ENCODE measurements at regions not wholly inside any gene's neighbourhood (a gene's known extent, or its start where the extent isn't known, plus 50 kb on each side); places are given as distances from the start of the nearest gene placed in this dataset.

DNA sequence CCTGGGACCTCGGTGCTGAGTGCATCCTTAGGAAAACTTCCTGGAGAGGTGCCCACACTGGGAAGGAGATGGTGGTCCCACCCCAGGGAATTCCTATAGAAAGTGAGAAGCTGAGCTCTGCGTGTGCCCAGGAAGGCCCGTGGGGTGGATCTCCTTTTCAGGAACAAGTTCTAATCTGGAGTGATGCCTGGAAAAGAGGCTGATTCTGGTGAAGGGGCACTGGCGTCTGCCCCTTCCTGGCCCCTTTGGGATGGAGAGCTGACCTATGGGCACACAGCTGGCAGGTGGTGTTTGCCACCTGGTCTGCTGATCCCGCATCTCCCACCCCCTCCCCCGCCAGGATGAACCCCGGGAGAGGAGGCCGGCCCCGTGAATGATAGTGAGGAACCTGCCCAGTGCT, 142.0 kb upstream of the RTL1 start:
- H2BK20ac ChIP-seq (ENCODE audit: low read depth, low read length) = no peak overlapping the region
- no peak overlapping the region for H3K4me3 ChIP-seq (ENCODE audit: insufficient read depth, low read depth, low read length)
- H3K4me1 ChIP-seq (ENCODE audit: control insufficient read depth, insufficient read depth, low read length) = no peaks in the 10 kb centered on the region
- H3K23ac ChIP-seq (ENCODE audit: low read depth, low read length) = no peak overlapping the region
- no peak overlapping the region for H2BK120ac ChIP-seq (ENCODE audit: low read depth, low read length)
- no peak overlapping the region for H3K56ac ChIP-seq (ENCODE audit: extremely low read depth, insufficient read depth, low read length)
- H3K18ac ChIP-seq (ENCODE audit: low read depth, low read length) = no peak overlapping the region
- in situ Hi-C loops (cut with MboI; ENCODE audit: low sequenced_read_pairs) = no loop called here
- H3K9me3 ChIP-seq (ENCODE audit: control insufficient read depth, insufficient read depth, low read length) = no peaks in the 10 kb centered on the region
- CTCF ChIA-PET = no interaction called here
- H2AFZ ChIP-seq (replicated peaks; ENCODE audit: low read length, poor library complexity) = no peak overlapping the region
- H3K4ac ChIP-seq (ENCODE audit: low read depth, low read length) = no peak overlapping the region
- no peak overlapping the region for H3K9ac ChIP-seq (ENCODE audit: low read depth, low read length)
- no CpG with 5 or more reads among the region's 9 CpGs for WGBS, 2 experiments (ENCODE audit: extremely low coverage in 2 of 2, insufficient read length in 1 of 2)
- DNase-seq = no peak
- H2BK5ac ChIP-seq (ENCODE audit: low read depth, low read length, poor library complexity, severe bottlenecking) = no peak overlapping the region
- peaks cover 90% of the 10 kb centered on the region for H3K36me3 ChIP-seq (ENCODE audit: control insufficient read depth, insufficient read depth, low read length)
- no peak overlapping the region for H4K5ac ChIP-seq (ENCODE audit: low read depth, low read length)
- dilution Hi-C loops (cut with HindIII; ENCODE audit: low sequenced_read_pairs, unreplicated experiment) = no loop called here
- no peak overlapping the region for H2BK15ac ChIP-seq (ENCODE audit: low read depth, low read length)
- H4K8ac ChIP-seq (ENCODE audit: low read depth in 2 of 2, low read length in 2 of 2) = no peak overlapping the region
- peaks cover 30% of the 10 kb centered on the region for H4K20me1 ChIP-seq (ENCODE audit: insufficient read depth, low read length)
- no peak overlapping the region for H2AK9ac ChIP-seq (replicated peaks; ENCODE audit: low read depth, low read length, poor library complexity)
- BruUV-seq (replicated peaks) = no TSS peak
- TF ChIP-seq FOS (IDR thresholded peaks at IDR 0.05; ENCODE audit: low read depth, low read length) = no peak
- no peak for TF ChIP-seq MAZ (IDR thresholded peaks at IDR 0.05; ENCODE audit: borderline replicate concordance, low read depth, low read length)
- TF ChIP-seq POLR2A (IDR thresholded peaks at IDR 0.05; ENCODE audit: low read depth, low read length) = no peak
- no peak overlapping the region for H3K14ac ChIP-seq (replicated peaks; ENCODE audit: low read depth, low read length)
- no peak overlapping the region for H2AK5ac ChIP-seq (ENCODE audit: low read depth, low read length)
- peaks cover 8% of the 10 kb centered on the region for H3K9me1 ChIP-seq (ENCODE audit: insufficient read depth, low read length)
- H3K79me1 ChIP-seq (ENCODE audit: low read depth in 1 of 2, low read length in 2 of 2) = peaks cover 4 to 40% of the 10 kb centered on the region in 2 experiments
- no peak overlapping the region for H3K4me2 ChIP-seq (ENCODE audit: low read depth, low read length)
- intact Hi-C loops (cut with micrococcal nuclease) = no loop called here
- no peak overlapping the region for H3K27ac ChIP-seq (ENCODE audit: insufficient read depth, low read length)
- H4K91ac ChIP-seq (ENCODE audit: insufficient read depth, low read depth, low read length) = no peak overlapping the region
- POLR2A ChIA-PET (ENCODE audit: unreplicated experiment) = no interaction called here
- ATAC-seq (ENCODE audit: low read depth) = no peak
- no peaks in the 10 kb centered on the region for H3K27me3 ChIP-seq (ENCODE audit: control insufficient read depth, insufficient read depth, low read length)
